ENCODE measurements at regions not wholly inside any gene's neighbourhood (a gene's known extent, or its start where the extent isn't known, plus 50 kb on each side); places are given as distances from the start of the nearest gene placed in this dataset.
A peak's percentile ranks its signal among the peaks of the same experiment; 100 is the strongest.

DNA sequence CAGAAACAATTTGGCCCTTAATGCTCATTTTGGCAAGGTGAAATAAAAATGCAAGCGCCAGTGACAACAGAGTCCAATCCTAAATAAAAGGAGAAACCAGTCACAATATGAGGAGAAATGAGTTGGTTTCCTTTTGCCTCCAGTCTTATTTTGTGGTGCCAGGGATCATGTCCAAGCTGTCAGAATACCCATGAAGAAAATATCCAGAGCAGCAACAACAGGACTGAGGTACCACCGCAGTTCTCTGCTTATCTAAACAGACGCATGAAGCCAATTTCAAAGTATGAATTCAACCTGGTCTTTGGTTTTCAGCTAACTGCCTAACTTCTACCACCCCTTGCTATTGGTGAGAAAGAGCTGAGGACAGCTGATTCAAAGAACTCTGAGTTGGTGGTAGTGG is 199.9 kb upstream of the MAGEB2 start (continued):
- TF ChIP-seq, protein P1, sequence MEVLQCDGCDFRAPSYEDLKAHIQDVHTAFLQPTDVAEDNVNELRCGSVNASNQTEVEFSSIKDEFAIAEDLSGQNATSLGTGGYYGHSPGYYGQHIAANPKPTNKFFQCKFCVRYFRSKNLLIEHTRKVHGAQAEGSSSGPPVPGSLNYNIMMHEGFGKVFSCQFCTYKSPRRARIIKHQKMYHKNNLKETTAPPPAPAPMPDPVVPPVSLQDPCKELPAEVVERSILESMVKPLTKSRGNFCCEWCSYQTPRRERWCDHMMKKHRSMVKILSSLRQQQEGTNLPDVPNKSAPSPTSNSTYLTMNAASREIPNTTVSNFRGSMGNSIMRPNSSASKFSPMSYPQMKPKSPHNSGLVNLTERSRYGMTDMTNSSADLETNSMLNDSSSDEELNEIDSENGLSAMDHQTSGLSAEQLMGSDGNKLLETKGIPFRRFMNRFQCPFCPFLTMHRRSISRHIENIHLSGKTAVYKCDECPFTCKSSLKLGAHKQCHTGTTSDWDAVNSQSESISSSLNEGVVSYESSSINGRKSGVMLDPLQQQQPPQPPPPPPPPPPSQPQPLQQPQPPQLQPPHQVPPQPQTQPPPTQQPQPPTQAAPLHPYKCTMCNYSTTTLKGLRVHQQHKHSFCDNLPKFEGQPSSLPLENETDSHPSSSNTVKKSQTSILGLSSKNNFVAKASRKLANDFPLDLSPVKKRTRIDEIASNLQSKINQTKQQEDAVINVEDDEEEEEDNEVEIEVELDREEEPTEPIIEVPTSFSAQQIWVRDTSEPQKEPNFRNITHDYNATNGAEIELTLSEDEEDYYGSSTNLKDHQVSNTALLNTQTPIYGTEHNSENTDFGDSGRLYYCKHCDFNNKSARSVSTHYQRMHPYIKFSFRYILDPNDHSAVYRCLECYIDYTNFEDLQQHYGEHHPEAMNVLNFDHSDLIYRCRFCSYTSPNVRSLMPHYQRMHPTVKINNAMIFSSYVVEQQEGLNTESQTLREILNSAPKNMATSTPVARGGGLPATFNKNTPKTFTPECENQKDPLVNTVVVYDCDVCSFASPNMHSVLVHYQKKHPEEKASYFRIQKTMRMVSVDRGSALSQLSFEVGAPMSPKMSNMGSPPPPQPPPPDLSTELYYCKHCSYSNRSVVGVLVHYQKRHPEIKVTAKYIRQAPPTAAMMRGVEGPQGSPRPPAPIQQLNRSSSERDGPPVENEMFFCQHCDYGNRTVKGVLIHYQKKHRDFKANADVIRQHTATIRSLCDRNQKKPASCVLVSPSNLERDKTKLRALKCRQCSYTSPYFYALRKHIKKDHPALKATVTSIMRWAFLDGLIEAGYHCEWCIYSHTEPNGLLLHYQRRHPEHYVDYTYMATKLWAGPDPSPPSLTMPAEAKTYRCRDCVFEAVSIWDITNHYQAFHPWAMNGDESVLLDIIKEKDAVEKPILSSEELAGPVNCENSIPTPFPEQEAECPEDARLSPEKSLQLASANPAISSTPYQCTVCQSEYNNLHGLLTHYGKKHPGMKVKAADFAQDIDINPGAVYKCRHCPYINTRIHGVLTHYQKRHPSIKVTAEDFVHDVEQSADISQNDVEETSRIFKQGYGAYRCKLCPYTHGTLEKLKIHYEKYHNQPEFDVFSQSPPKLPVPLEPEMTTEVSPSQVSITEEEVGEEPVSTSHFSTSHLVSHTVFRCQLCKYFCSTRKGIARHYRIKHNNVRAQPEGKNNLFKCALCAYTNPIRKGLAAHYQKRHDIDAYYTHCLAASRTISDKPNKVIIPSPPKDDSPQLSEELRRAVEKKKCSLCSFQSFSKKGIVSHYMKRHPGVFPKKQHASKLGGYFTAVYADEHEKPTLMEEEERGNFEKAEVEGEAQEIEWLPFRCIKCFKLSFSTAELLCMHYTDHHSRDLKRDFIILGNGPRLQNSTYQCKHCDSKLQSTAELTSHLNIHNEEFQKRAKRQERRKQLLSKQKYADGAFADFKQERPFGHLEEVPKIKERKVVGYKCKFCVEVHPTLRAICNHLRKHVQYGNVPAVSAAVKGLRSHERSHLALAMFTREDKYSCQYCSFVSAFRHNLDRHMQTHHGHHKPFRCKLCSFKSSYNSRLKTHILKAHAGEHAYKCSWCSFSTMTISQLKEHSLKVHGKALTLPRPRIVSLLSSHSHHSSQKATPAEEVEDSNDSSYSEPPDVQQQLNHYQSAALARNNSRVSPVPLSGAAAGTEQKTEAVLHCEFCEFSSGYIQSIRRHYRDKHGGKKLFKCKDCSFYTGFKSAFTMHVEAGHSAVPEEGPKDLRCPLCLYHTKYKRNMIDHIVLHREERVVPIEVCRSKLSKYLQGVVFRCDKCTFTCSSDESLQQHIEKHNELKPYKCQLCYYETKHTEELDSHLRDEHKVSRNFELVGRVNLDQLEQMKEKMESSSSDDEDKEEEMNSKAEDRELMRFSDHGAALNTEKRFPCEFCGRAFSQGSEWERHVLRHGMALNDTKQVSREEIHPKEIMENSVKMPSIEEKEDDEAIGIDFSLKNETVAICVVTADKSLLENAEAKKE (CRISPR knock-in tag; IDR thresholded peaks at IDR 0.05), result no peak
- TF ChIP-seq, protein P2, sequence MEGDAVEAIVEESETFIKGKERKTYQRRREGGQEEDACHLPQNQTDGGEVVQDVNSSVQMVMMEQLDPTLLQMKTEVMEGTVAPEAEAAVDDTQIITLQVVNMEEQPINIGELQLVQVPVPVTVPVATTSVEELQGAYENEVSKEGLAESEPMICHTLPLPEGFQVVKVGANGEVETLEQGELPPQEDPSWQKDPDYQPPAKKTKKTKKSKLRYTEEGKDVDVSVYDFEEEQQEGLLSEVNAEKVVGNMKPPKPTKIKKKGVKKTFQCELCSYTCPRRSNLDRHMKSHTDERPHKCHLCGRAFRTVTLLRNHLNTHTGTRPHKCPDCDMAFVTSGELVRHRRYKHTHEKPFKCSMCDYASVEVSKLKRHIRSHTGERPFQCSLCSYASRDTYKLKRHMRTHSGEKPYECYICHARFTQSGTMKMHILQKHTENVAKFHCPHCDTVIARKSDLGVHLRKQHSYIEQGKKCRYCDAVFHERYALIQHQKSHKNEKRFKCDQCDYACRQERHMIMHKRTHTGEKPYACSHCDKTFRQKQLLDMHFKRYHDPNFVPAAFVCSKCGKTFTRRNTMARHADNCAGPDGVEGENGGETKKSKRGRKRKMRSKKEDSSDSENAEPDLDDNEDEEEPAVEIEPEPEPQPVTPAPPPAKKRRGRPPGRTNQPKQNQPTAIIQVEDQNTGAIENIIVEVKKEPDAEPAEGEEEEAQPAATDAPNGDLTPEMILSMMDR (conservative IDR thresholded peaks at IDR 0.05; ENCODE audit: low read depth in 2 of 2), result no peak
- TF ChIP-seq ZNF331 (CRISPR knock-in tag; IDR thresholded peaks at IDR 0.05; ENCODE audit: low read depth) (no peak), JUNB (IDR thresholded peaks at IDR 0.05; ENCODE audit: unreplicated experiment) (no peak)
- TF ChIP-seq, protein P3, sequence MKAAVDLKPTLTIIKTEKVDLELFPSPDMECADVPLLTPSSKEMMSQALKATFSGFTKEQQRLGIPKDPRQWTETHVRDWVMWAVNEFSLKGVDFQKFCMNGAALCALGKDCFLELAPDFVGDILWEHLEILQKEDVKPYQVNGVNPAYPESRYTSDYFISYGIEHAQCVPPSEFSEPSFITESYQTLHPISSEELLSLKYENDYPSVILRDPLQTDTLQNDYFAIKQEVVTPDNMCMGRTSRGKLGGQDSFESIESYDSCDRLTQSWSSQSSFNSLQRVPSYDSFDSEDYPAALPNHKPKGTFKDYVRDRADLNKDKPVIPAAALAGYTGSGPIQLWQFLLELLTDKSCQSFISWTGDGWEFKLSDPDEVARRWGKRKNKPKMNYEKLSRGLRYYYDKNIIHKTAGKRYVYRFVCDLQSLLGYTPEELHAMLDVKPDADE (IDR thresholded peaks at IDR 0.05), result no peak

- H3K9me3 Mint-ChIP-seq, result no peaks in the 10 kb centered on the region
- TF ChIP-seq POLR2AphosphoS5 (IDR thresholded peaks at IDR 0.05; ENCODE audit: low read depth), result no peak
- no peak for TF ChIP-seq CREB1 (CRISPR knock-in tag; IDR thresholded peaks at IDR 0.05; ENCODE audit: low read depth)
- TF ChIP-seq, protein P1 (CRISPR knock-in tag; IDR thresholded peaks at IDR 0.05), result no peak
Observed at GRCh38 chrX:30027636-30028035, 187.7 kb upstream of the MAGEB2 start.

More at GRCh38 chrX:30027636-30028035, 187.7 kb upstream of the MAGEB2 start:
- Histone ChIP-seq H3K4me3 (no peak overlapping the region), H3K4me1 (ENCODE audit: insufficient read depth) (no peaks in the 10 kb centered on the region), H4K20me1 (replicated peaks; ENCODE audit: insufficient read depth) (no peaks in the 10 kb centered on the region), H3K36me3 (ENCODE audit: insufficient read depth) (no peaks in the 10 kb centered on the region), H3F3A (replicated peaks; ENCODE audit: low read depth) (no peaks in the 10 kb centered on the region), H3K4me2 (no peak overlapping the region), H3K27me3 (ENCODE audit: insufficient read depth) (no peaks in the 10 kb centered on the region), H2AFZ (no peak overlapping the region), H3K79me2 (replicated peaks; ENCODE audit: insufficient read depth) (no peaks in the 10 kb centered on the region), H3K27ac (ENCODE audit: low read depth) (no peak overlapping the region), H3K9me2 (ENCODE audit: insufficient read depth) (no peaks in the 10 kb centered on the region)
- Mint-ChIP-seq H3K27me3 (ENCODE audit: insufficient read depth, low read depth, poor library complexity) (peaks cover 4% of the 10 kb centered on the region), H3K36me3 (ENCODE audit: low read depth) (no peaks in the 10 kb centered on the region), H3K4me3 (no peak overlapping the region), H3K27ac (no peak overlapping the region; the same call in 1 of the 2 replicates), H3K4me1 (peaks cover 4% of the 10 kb centered on the region; the same call in 1 of the 3 replicates)
- DNase-seq (ENCODE audit: low spot score) (peak; percentile 16), ATAC-seq (no peak)

Measured in GM23338 (cell line).